GM21367 (cell line): ENCODE measurements at regions not wholly inside any gene's neighbourhood (a gene's known extent, or its start where the extent isn't known, plus 50 kb on each side); places are given as distances from the start of the nearest gene placed in this dataset.
"Not testable (repeated sequence)": the region's sequence is repeated elsewhere in the genome, so short reads cannot be mapped to it uniquely, and the experiment has no call there.

Experiments used
- ATAC-seq: cut with Tn5 transposase; IDR thresholded peaks from one replicate; pipeline ENCODE4 v1.9.1; 2021; ENCODE audit not compliant: unreplicated experiment

- no peak for ATAC-seq
These were observed 414.1 kb upstream of the CLINT1 start for GRCh38 chr5:158273035-158273434.

GRCh38 chr5:158272409-158272808, 413.5 kb upstream of the CLINT1 start:
- ATAC-seq, result no peak

GRCh38 chr5:158270996-158271554, 412.1 kb upstream of the CLINT1 start:
- ATAC-seq, result no peak

GRCh38 chr5:158268286-158268685, 409.3 kb upstream of the CLINT1 start:
- no peak for ATAC-seq

- no peak for ATAC-seq
These were observed 408.3 kb upstream of the CLINT1 start for GRCh38 chr5:158267228-158267627.

- ATAC-seq, result no peak
These were observed 407.2 kb upstream of the CLINT1 start for GRCh38 chr5:158265931-158266700.

GRCh38 chr5:158265346-158265745, 406.4 kb upstream of the CLINT1 start:
- no peak for ATAC-seq

GRCh38 chr5:158264264-158264663, 405.3 kb upstream of the CLINT1 start:
- no peak for ATAC-seq

GRCh38 chr5:158261674-158262367, 402.9 kb upstream of the CLINT1 start:
- ATAC-seq, result no peak

- no peak for ATAC-seq
These were observed 397.2 kb upstream of the CLINT1 start for GRCh38 chr5:158256096-158256495.

- no peak for ATAC-seq
These were observed 396.7 kb upstream of the CLINT1 start for GRCh38 chr5:158255609-158256008.

GRCh38 chr5:158246661-158247060, 387.7 kb upstream of the CLINT1 start:
- no peak for ATAC-seq

GRCh38 chr5:158245513-158245912, 386.6 kb upstream of the CLINT1 start:
- no peak for ATAC-seq

- no peak for ATAC-seq
These were observed 385.9 kb upstream of the CLINT1 start for GRCh38 chr5:158244882-158245281.

- no peak for ATAC-seq
These were observed 377.8 kb upstream of the CLINT1 start for GRCh38 chr5:158236511-158237335.

- ATAC-seq, result no peak
These were observed 376.2 kb upstream of the CLINT1 start for GRCh38 chr5:158235159-158235547.

GRCh38 chr5:158234323-158235158, 375.6 kb upstream of the CLINT1 start:
- no peak for ATAC-seq

- no peak for ATAC-seq
These were observed 374.9 kb upstream of the CLINT1 start for GRCh38 chr5:158233735-158234322.

GRCh38 chr5:158227314-158227713, 368.4 kb upstream of the CLINT1 start:
- not testable (repeated sequence) for ATAC-seq

- ATAC-seq, result no peak
These were observed 367.6 kb upstream of the CLINT1 start for GRCh38 chr5:158226496-158226895.
